LNCAP (cell line): ENCODE measurements at regions not wholly inside any gene's neighbourhood (a gene's known extent, or its start where the extent isn't known, plus 50 kb on each side); places are given as distances from the start of the nearest gene placed in this dataset.

Source experiments
- CTCF ChIP-seq: fragments of 450-650 bp; IDR thresholded peaks from 2 replicates; pipeline ENCODE4 v1.5.1; 2017; ENCODE audit warnings: mild to moderate bottlenecking

- TF ChIP-seq CTCF = no peak
Measured at GRCh38 chr3:160134454-160134853, 90.8 kb upstream of the C3orf80 start.

GRCh38 chr3:160134964-160135363, 90.3 kb upstream of the C3orf80 start:
- no peak for TF ChIP-seq CTCF

- TF ChIP-seq CTCF = no peak
Measured at GRCh38 chr3:160135851-160136250, 89.4 kb upstream of the C3orf80 start.

- TF ChIP-seq CTCF = no peak
Measured at GRCh38 chr3:160136421-160136820, 88.8 kb upstream of the C3orf80 start.

- no peak for TF ChIP-seq CTCF
Measured at GRCh38 chr3:160139291-160139690, 85.9 kb upstream of the C3orf80 start.

GRCh38 chr3:160140756-160141155, 84.5 kb upstream of the C3orf80 start:
- TF ChIP-seq CTCF = no peak

- no peak for TF ChIP-seq CTCF
Measured at GRCh38 chr3:160141485-160142185, 83.6 kb upstream of the C3orf80 start.

- TF ChIP-seq CTCF = no peak
Measured at GRCh38 chr3:160143482-160143881, 81.7 kb upstream of the C3orf80 start.
